ENCODE measurements at regions not wholly inside any gene's neighbourhood (a gene's known extent, or its start where the extent isn't known, plus 50 kb on each side); places are given as distances from the start of the nearest gene placed in this dataset.

DNA sequence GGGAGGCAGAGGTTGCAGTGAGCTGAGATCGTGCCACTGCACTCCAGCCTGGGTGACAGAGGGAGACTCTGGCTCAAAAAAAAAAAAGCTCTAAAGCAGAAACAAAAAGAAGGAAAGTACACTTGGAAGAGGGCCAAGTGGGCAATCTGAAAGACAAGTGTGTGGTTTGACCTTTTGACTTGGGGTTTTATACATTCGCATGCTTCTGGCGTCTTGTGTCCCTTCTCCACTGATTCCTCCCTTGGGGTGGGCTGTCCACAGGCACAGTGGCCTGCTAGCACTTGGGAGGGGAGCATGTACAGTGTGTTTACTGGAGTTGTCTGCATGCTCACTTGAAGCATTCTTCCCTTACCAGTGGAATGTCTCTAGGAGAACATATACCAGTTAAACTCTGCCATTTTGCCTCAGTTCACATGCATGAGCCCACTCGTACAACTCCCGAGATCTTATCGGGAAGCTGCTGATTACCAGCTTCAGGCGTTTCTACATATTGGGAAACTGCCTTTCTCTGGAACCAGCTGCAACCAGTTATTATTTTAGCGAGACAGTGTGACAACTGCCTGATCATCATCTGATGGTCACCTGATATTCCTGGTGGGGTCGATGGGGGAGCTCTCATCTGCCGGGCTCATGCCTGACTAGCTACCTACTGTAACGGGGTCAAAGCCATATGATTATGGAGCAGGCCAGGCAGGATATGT lies 113.5 kb upstream of the ZNF678 start:
- TF ChIP-seq, protein P1, sequence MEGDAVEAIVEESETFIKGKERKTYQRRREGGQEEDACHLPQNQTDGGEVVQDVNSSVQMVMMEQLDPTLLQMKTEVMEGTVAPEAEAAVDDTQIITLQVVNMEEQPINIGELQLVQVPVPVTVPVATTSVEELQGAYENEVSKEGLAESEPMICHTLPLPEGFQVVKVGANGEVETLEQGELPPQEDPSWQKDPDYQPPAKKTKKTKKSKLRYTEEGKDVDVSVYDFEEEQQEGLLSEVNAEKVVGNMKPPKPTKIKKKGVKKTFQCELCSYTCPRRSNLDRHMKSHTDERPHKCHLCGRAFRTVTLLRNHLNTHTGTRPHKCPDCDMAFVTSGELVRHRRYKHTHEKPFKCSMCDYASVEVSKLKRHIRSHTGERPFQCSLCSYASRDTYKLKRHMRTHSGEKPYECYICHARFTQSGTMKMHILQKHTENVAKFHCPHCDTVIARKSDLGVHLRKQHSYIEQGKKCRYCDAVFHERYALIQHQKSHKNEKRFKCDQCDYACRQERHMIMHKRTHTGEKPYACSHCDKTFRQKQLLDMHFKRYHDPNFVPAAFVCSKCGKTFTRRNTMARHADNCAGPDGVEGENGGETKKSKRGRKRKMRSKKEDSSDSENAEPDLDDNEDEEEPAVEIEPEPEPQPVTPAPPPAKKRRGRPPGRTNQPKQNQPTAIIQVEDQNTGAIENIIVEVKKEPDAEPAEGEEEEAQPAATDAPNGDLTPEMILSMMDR (conservative IDR thresholded peaks at IDR 0.05; ENCODE audit: low read length): no peak
- TF ChIP-seq EZH2phosphoT487 (IDR thresholded peaks at IDR 0.05; ENCODE audit: borderline replicate concordance): no peak

Data from Loucy (cell line).